ENCODE measurements at regions not wholly inside any gene's neighbourhood (a gene's known extent, or its start where the extent isn't known, plus 50 kb on each side); places are given as distances from the start of the nearest gene placed in this dataset.

GRCh38 chr6:170062209-170062914, 228.5 kb downstream of the DLL1 start:
- Histone ChIP-seq H3K4me1 (ENCODE audit: insufficient read depth, low read length, poor library complexity, severe bottlenecking) (no peaks in the 10 kb centered on the region), H3K9me3 (ENCODE audit: low read depth, low read length, poor library complexity, severe bottlenecking) (no peaks in the 10 kb centered on the region), H3K36me3 (ENCODE audit: insufficient read depth, low read length, poor library complexity, severe bottlenecking) (no peaks in the 10 kb centered on the region), H3K27ac (ENCODE audit: low read depth, low read length, poor library complexity, severe bottlenecking) (no peak overlapping the region), H3K4me3 (ENCODE audit: low read depth, low read length, poor library complexity, severe bottlenecking) (no peak overlapping the region), H3K27me3 (replicated peaks; ENCODE audit: insufficient read depth, low read depth, low read length, poor library complexity) (no peaks in the 10 kb centered on the region)
- intact Hi-C loops (cut with micrococcal nuclease; ENCODE audit: unreplicated experiment) = no loop called here
- ChIA-PET CTCF (no interaction called here), POLR2A (ENCODE audit: low non-redundant PET) (no interaction called here)
- DNase-seq (ENCODE audit: low spot score) = no peak
- no TSS peak for BruUV-seq (replicated peaks)
- TF ChIP-seq CTCF (conservative IDR thresholded peaks at IDR 0.05; ENCODE audit: low read depth, low read length) (no peak), EZH2 (IDR thresholded peaks at IDR 0.05; ENCODE audit: borderline replicate concordance, low read depth, low read length, poor library complexity, severe bottlenecking) (no peak)

GRCh38 chr6:170058878-170059485, 231.9 kb downstream of the DLL1 start:
- intact Hi-C loops (cut with micrococcal nuclease; ENCODE audit: unreplicated experiment) = no loop called here
- no peaks in the 10 kb centered on the region for H3K4me1 ChIP-seq (ENCODE audit: insufficient read depth, low read length, poor library complexity, severe bottlenecking)
- H3K27ac ChIP-seq (ENCODE audit: low read depth, low read length, poor library complexity, severe bottlenecking) = no peak overlapping the region
- no peak for DNase-seq (ENCODE audit: low spot score)
- H3K9me3 ChIP-seq (ENCODE audit: low read depth, low read length, poor library complexity, severe bottlenecking) = no peaks in the 10 kb centered on the region
- POLR2A ChIA-PET (ENCODE audit: low non-redundant PET) = no interaction called here
- CTCF ChIA-PET = no interaction called here
- TF ChIP-seq EZH2 (IDR thresholded peaks at IDR 0.05; ENCODE audit: borderline replicate concordance, low read depth, low read length, poor library complexity, severe bottlenecking) (no peak), CTCF (conservative IDR thresholded peaks at IDR 0.05; ENCODE audit: low read depth, low read length) (no peak)
- H3K27me3 ChIP-seq (replicated peaks; ENCODE audit: insufficient read depth, low read depth, low read length, poor library complexity) = no peaks in the 10 kb centered on the region
- H3K36me3 ChIP-seq (ENCODE audit: insufficient read depth, low read length, poor library complexity, severe bottlenecking) = no peaks in the 10 kb centered on the region
- no TSS peak for BruUV-seq (replicated peaks)
- H3K4me3 ChIP-seq (ENCODE audit: low read depth, low read length, poor library complexity, severe bottlenecking) = no peak overlapping the region

- Histone ChIP-seq H3K9me3 (ENCODE audit: low read depth, low read length, poor library complexity, severe bottlenecking) (no peaks in the 10 kb centered on the region), H3K4me1 (ENCODE audit: insufficient read depth, low read length, poor library complexity, severe bottlenecking) (no peaks in the 10 kb centered on the region), H3K27ac (ENCODE audit: low read depth, low read length, poor library complexity, severe bottlenecking) (no peak overlapping the region), H3K4me3 (ENCODE audit: low read depth, low read length, poor library complexity, severe bottlenecking) (no peak overlapping the region), H3K27me3 (replicated peaks; ENCODE audit: insufficient read depth, low read depth, low read length, poor library complexity) (no peaks in the 10 kb centered on the region), H3K36me3 (ENCODE audit: insufficient read depth, low read length, poor library complexity, severe bottlenecking) (no peaks in the 10 kb centered on the region)
- no peak for DNase-seq (ENCODE audit: low spot score)
- BruUV-seq (replicated peaks) = no TSS peak
- TF ChIP-seq EZH2 (IDR thresholded peaks at IDR 0.05; ENCODE audit: borderline replicate concordance, low read depth, low read length, poor library complexity, severe bottlenecking) (no peak), CTCF (conservative IDR thresholded peaks at IDR 0.05; ENCODE audit: low read depth, low read length) (no peak)
- intact Hi-C loops (cut with micrococcal nuclease; ENCODE audit: unreplicated experiment) = no loop called here
- POLR2A ChIA-PET (ENCODE audit: low non-redundant PET) = no interaction called here
- CTCF ChIA-PET = interaction anchor here (0.6 kb wide), 1 partner anchor 12 kb away, joined by 3 read pairs; no protein-coding TSS in a partner anchor
Observed at GRCh38 chr6:170057961-170058877, 232.7 kb downstream of the DLL1 start.
